ENCODE measurements at regions not wholly inside any gene's neighbourhood (a gene's known extent, or its start where the extent isn't known, plus 50 kb on each side); places are given as distances from the start of the nearest gene placed in this dataset.

DNA sequence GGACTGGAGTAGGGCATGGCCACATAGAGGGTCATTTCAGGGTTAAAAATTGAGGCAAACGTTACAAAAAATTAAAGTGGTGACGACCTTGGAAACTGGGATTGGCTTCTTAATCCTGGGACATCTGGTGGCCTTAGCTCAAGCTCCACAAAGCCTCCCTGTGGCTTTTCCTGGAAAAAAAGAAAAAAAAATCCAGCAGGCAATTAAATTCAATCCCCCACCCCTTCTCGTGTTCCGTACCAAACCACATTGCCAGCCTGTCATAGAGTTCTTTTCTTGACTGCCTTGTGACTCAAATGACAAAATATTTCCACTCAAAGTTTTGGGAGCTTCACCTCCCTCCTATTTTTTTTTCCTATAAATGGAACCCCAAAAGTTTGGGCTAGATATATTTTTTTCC, 195.6 kb downstream of the HRH4 start:
- ChIA-PET CTCF (ENCODE audit: partially characterized antibody) (interaction anchor here (0.6 to 0.7 kb wide), 2 partner anchors 9 to 394 kb away, joined by 3 read pairs; no protein-coding TSS in a partner anchor), POLR2A (ENCODE audit: partially characterized antibody) (no interaction called here)
- 77% methylated on average over 4 of the region's 4 CpGs; no CpG with 5 or more reads in 1 of the 2 experiments for WGBS, 2 experiments (ENCODE audit: extremely low coverage in 1 of 2, insufficient coverage in 1 of 2, insufficient read length in 1 of 2, insufficient replicate concordance in 2 of 2, low coverage in 1 of 2, low lambda C conversion rate in 2 of 2, missing lambda C conversion rate in 1 of 2)
- H3K56ac ChIP-seq (replicated peaks; ENCODE audit: insufficient read length, low read depth, low read length): no peak overlapping the region
- H3K79me2 ChIP-seq (ENCODE audit: control insufficient read depth in 1 of 2, insufficient read depth in 2 of 2, low read length in 2 of 2): no peaks in the 10 kb centered on the region
- no peak overlapping the region for H4K8ac ChIP-seq (ENCODE audit: extremely low read depth, insufficient read depth, low read length)
- no peak for FAIRE-seq
- H4K20me1 ChIP-seq (replicated peaks in 1 of 2; ENCODE audit: control insufficient read depth in 1 of 2, insufficient read depth in 2 of 2, low read length in 2 of 2): no peaks in the 10 kb centered on the region
- no peak overlapping the region for H3K4me3 ChIP-seq (ENCODE audit: extremely low read depth in 1 of 4, insufficient read depth in 2 of 4, low read depth in 3 of 4, low read length in 4 of 4)
- H3K23me2 ChIP-seq (ENCODE audit: low read depth, low read length): no peaks in the 10 kb centered on the region; the same call in 1 of the 2 replicates
- no peak overlapping the region for H3K23ac ChIP-seq (ENCODE audit: insufficient read length)
- H4K91ac ChIP-seq (replicated peaks; ENCODE audit: insufficient read length, low read length): no peak overlapping the region
- H3K36me3 ChIP-seq (ENCODE audit: control insufficient read depth in 2 of 4, insufficient read depth in 4 of 4, low read length in 3 of 4): no peaks in the 10 kb centered on the region
- H2BK5ac ChIP-seq (ENCODE audit: low read depth, low read length): no peak overlapping the region
- H3K18ac ChIP-seq (ENCODE audit: extremely low read depth, low read length): no peak overlapping the region
- H3K79me1 ChIP-seq (ENCODE audit: low read depth, low read length): no peaks in the 10 kb centered on the region
- no peak overlapping the region for H2BK20ac ChIP-seq (ENCODE audit: low read length)
- no peak overlapping the region for H3K4ac ChIP-seq (replicated peaks; ENCODE audit: insufficient read length, low read depth, low read length)
- H3K4me2 ChIP-seq (ENCODE audit: insufficient read depth in 1 of 2, low read depth in 2 of 2, low read length in 2 of 2): no peak overlapping the region
- no peak overlapping the region for H3K14ac ChIP-seq (ENCODE audit: insufficient read length)
- no peaks in the 10 kb centered on the region for H3K27me3 ChIP-seq (replicated peaks in 1 of 4; ENCODE audit: control insufficient read depth in 3 of 4, extremely low read depth in 1 of 4, insufficient read depth in 3 of 4, low read length in 3 of 4)
- no peak for DNase-seq (ENCODE audit: low read depth in 1 of 2, low spot score in 2 of 2)
- H2BK15ac ChIP-seq (ENCODE audit: low read length): no peak overlapping the region
- H2BK12ac ChIP-seq (ENCODE audit: low read depth, low read length): no peak overlapping the region
- H3K9me3 ChIP-seq (ENCODE audit: insufficient read depth in 2 of 2, low read depth in 1 of 2, low read length in 1 of 2): no peaks in the 10 kb centered on the region
- H2AK5ac ChIP-seq (ENCODE audit: low read depth, low read length): no peak overlapping the region
- no peak overlapping the region for H4K5ac ChIP-seq (ENCODE audit: insufficient read length, low read depth, low read length)
- H3K9ac ChIP-seq (replicated peaks in 1 of 4; ENCODE audit: extremely low read depth in 1 of 4, low read depth in 3 of 4, low read length in 3 of 4): no peak overlapping the region
- H3K27ac ChIP-seq (ENCODE audit: low read depth, low read length): no peak overlapping the region
- no peaks in the 10 kb centered on the region for H3K4me1 ChIP-seq (replicated peaks in 1 of 4; ENCODE audit: control insufficient read depth in 3 of 4, insufficient read depth in 4 of 4, low read length in 3 of 4)
- H2BK120ac ChIP-seq (replicated peaks; ENCODE audit: low read depth, low read length): no peak overlapping the region
- no peak overlapping the region for H2AFZ ChIP-seq (ENCODE audit: low read length)
- TF ChIP-seq POLR2A (IDR thresholded peaks at IDR 0.05; ENCODE audit: control extremely low read depth in 1 of 2, low read depth in 2 of 2, low read length in 2 of 2) (no peak), JUN (IDR thresholded peaks at IDR 0.05; ENCODE audit: low read depth, low read length) (no peak), RNF2 (IDR thresholded peaks at IDR 0.05; ENCODE audit: borderline replicate concordance, low read depth, low read length, missing control alignments, poor library complexity, severe bottlenecking) (no peak), SIRT6 (IDR thresholded peaks at IDR 0.05; ENCODE audit: low read length) (no peak), FOSL1 (IDR thresholded peaks at IDR 0.05; ENCODE audit: insufficient read depth, low read depth, low read length) (no peak), NANOG (IDR thresholded peaks at IDR 0.05; ENCODE audit: insufficient read depth, low read depth, low read length, poor library complexity, severe bottlenecking) (no peak), POU5F1 (IDR thresholded peaks at IDR 0.05; ENCODE audit: low read depth, low read length) (no peak), BCL11A (IDR thresholded peaks at IDR 0.05; ENCODE audit: low read depth in 2 of 2, low read length in 2 of 2) (no peak), TBP (IDR thresholded peaks at IDR 0.05; ENCODE audit: low read depth, low read length) (no peak), CBX8 (IDR thresholded peaks at IDR 0.05; ENCODE audit: borderline replicate concordance, low read depth, low read length) (no peak), CREB1 (IDR thresholded peaks at IDR 0.05) (no peak), NRF1 (IDR thresholded peaks at IDR 0.05; ENCODE audit: low read depth, low read length) (no peak), SIX5 (IDR thresholded peaks at IDR 0.05; ENCODE audit: low read depth, low read length) (no peak), SRF (IDR thresholded peaks at IDR 0.05; ENCODE audit: low read depth, low read length) (no peak), YY1 (IDR thresholded peaks at IDR 0.05; ENCODE audit: low read depth, low read length) (no peak), GABPA (IDR thresholded peaks at IDR 0.05; ENCODE audit: borderline replicate concordance, insufficient read depth, low read length) (no peak), BACH1 (IDR thresholded peaks at IDR 0.05; ENCODE audit: low read length) (no peak)
